ENCODE measurements at regions not wholly inside any gene's neighbourhood (a gene's known extent, or its start where the extent isn't known, plus 50 kb on each side); places are given as distances from the start of the nearest gene placed in this dataset.

DNA sequence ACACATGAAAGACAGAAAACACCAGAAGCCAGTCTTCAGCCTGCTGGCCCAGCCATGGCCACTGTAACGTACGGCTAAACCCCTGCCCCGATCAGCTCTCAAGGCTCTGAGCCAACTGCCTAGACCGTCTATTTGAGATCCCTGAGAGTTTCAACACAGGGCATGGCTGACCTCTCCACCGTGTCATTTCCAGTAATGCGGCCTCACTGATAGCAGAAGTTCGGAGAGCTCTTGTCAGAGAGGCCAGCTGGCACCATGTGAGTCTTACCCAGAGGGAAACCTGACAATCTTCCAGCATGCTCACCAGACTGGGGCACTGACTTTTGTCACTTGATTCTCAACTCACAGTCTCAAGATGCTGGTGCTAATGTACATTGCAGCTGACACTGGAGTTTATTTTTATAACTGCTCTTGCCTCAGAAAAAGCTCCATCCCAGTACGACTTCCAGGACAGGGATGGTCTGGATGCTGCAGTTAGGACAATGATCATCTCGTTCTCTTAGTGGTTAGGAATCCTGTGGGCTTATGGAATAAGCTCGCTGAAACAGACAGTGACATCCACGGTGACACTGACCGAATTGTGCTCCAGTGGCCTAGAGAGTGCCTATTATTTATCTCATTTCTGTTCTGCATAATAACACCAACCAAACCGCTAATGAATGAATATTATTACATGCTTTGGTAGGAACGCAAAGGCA is 372.7 kb downstream of the ICE1 start:
- no peak for TF ChIP-seq TCF12 (IDR thresholded peaks at IDR 0.05; ENCODE audit: low read depth)
- TF ChIP-seq, protein P1, sequence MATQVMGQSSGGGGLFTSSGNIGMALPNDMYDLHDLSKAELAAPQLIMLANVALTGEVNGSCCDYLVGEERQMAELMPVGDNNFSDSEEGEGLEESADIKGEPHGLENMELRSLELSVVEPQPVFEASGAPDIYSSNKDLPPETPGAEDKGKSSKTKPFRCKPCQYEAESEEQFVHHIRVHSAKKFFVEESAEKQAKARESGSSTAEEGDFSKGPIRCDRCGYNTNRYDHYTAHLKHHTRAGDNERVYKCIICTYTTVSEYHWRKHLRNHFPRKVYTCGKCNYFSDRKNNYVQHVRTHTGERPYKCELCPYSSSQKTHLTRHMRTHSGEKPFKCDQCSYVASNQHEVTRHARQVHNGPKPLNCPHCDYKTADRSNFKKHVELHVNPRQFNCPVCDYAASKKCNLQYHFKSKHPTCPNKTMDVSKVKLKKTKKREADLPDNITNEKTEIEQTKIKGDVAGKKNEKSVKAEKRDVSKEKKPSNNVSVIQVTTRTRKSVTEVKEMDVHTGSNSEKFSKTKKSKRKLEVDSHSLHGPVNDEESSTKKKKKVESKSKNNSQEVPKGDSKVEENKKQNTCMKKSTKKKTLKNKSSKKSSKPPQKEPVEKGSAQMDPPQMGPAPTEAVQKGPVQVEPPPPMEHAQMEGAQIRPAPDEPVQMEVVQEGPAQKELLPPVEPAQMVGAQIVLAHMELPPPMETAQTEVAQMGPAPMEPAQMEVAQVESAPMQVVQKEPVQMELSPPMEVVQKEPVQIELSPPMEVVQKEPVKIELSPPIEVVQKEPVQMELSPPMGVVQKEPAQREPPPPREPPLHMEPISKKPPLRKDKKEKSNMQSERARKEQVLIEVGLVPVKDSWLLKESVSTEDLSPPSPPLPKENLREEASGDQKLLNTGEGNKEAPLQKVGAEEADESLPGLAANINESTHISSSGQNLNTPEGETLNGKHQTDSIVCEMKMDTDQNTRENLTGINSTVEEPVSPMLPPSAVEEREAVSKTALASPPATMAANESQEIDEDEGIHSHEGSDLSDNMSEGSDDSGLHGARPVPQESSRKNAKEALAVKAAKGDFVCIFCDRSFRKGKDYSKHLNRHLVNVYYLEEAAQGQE (IDR thresholded peaks at IDR 0.05; ENCODE audit: low read depth): no peak
- TF ChIP-seq NFIC (IDR thresholded peaks at IDR 0.05): no peak
- TF ChIP-seq EP300 (IDR thresholded peaks at IDR 0.05; ENCODE audit: borderline replicate concordance): no peak
- TF ChIP-seq CREB1 (IDR thresholded peaks at IDR 0.05; ENCODE audit: low read depth): no peak
- TF ChIP-seq RAD21 (IDR thresholded peaks at IDR 0.05; ENCODE audit: low read depth): no peak
- no peak for TF ChIP-seq YY1 (IDR thresholded peaks at IDR 0.05; ENCODE audit: low read depth)
- TF ChIP-seq EGR1 (IDR thresholded peaks at IDR 0.05): no peak
- no peak for TF ChIP-seq FOXM1 (IDR thresholded peaks at IDR 0.05; ENCODE audit: borderline replicate concordance, low read depth)
- TF ChIP-seq, protein P2, sequence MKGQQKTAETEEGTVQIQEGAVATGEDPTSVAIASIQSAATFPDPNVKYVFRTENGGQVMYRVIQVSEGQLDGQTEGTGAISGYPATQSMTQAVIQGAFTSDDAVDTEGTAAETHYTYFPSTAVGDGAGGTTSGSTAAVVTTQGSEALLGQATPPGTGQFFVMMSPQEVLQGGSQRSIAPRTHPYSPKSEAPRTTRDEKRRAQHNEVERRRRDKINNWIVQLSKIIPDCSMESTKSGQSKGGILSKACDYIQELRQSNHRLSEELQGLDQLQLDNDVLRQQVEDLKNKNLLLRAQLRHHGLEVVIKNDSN (IDR thresholded peaks at IDR 0.05): no peak
- TF ChIP-seq CEBPB (IDR thresholded peaks at IDR 0.05): no peak

DNA sequence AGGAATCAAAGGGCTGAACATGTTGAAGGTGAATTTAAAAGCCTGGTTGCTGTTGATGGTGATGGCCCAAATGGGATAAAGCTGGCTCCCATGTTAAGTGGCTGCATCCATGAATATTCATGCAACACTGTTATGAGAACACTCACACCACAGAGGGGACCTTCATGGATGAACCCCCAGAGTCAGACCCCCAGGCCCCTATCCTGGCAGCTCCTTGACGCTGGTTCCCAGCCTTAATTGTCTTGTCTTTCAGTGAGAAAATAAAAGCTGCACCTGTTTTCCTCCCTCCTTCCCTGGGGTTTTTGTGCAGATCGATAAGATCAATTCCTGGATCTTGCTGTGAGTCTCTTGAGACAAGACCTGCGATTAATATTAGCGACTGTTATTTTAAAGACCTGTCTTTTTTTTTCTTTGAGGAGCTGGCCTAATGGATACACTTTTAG is 371.7 kb downstream of the ICE1 start:
- TF ChIP-seq TEAD4 (IDR thresholded peaks at IDR 0.05) (no peak), NFIC (IDR thresholded peaks at IDR 0.05) (no peak), EGR1 (IDR thresholded peaks at IDR 0.05) (no peak), TAF1 (IDR thresholded peaks at IDR 0.05; ENCODE audit: low read depth) (no peak), ZBTB7A (IDR thresholded peaks at IDR 0.05; ENCODE audit: low read depth) (no peak), EP300 (IDR thresholded peaks at IDR 0.05; ENCODE audit: borderline replicate concordance) (no peak), CEBPB (IDR thresholded peaks at IDR 0.05) (no peak), TCF12 (IDR thresholded peaks at IDR 0.05; ENCODE audit: low read depth) (no peak), RAD21 (IDR thresholded peaks at IDR 0.05; ENCODE audit: low read depth) (no peak), FOXM1 (IDR thresholded peaks at IDR 0.05; ENCODE audit: borderline replicate concordance, low read depth) (no peak), YY1 (IDR thresholded peaks at IDR 0.05; ENCODE audit: low read depth) (no peak), CREB1 (IDR thresholded peaks at IDR 0.05; ENCODE audit: low read depth) (no peak)
- TF ChIP-seq, protein P1 (IDR thresholded peaks at IDR 0.05; ENCODE audit: low read depth): no peak
- TF ChIP-seq, protein P2 (IDR thresholded peaks at IDR 0.05): no peak
- TF ChIP-seq, protein P3, sequence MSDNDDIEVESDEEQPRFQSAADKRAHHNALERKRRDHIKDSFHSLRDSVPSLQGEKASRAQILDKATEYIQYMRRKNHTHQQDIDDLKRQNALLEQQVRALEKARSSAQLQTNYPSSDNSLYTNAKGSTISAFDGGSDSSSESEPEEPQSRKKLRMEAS (IDR thresholded peaks at IDR 0.05): no peak

DNA sequence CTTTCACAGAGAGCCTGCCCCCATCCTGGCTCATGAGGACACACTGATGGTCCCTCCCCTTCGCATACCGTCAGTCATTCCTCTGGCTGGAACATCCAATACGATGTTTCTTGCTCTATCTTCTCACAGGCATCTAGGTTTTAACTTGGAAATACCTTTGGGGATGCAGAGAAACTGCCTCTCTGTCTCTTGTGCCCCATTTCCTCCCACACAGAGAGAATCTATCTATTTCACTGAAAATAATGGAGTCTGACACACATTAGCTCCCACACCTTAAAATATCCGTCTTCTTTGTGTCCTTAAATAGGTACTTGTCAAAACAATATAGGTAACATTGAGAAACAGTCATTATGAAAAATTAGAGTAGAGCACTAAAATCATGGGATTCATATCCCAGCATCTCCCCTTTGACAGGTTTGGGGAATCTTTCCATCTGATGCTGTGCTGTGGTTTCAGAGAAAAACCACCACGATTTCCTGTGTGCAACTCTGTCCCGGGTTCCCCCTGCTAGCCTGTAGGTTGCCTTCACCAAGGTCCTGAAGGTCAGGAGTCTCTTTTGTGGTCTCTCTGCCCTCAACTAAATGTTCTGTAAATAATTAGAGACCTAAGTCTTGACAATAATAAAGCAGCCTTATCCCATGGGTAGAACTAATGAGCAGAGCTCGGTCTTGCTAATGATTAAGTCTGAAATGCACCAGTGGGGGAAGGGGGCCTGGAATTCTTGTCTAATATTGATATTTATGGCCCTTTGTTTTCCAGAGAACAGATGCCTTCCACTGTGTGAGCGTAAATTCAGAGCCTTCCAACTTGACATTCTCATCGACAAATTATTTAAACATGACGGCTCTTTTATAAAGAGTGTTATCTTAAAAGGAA is 371.0 kb downstream of the ICE1 start:
- TF ChIP-seq TEAD4 (IDR thresholded peaks at IDR 0.05): no peak
- TF ChIP-seq, protein P2 (IDR thresholded peaks at IDR 0.05): no peak
- TF ChIP-seq CREB1 (IDR thresholded peaks at IDR 0.05; ENCODE audit: low read depth): no peak
- TF ChIP-seq EGR1 (IDR thresholded peaks at IDR 0.05): no peak
- TF ChIP-seq FOXM1 (IDR thresholded peaks at IDR 0.05; ENCODE audit: borderline replicate concordance, low read depth): no peak
- TF ChIP-seq, protein P1 (IDR thresholded peaks at IDR 0.05; ENCODE audit: low read depth): no peak
- TF ChIP-seq, protein P3 (IDR thresholded peaks at IDR 0.05): no peak
- no peak for TF ChIP-seq RAD21 (IDR thresholded peaks at IDR 0.05; ENCODE audit: low read depth)
- TF ChIP-seq EP300 (IDR thresholded peaks at IDR 0.05; ENCODE audit: borderline replicate concordance): no peak
- no peak for TF ChIP-seq ZBTB7A (IDR thresholded peaks at IDR 0.05; ENCODE audit: low read depth)
- no peak for TF ChIP-seq CEBPB (IDR thresholded peaks at IDR 0.05)
- TF ChIP-seq TCF12 (IDR thresholded peaks at IDR 0.05; ENCODE audit: low read depth): no peak
- TF ChIP-seq YY1 (IDR thresholded peaks at IDR 0.05; ENCODE audit: low read depth): no peak
- TF ChIP-seq NFIC (IDR thresholded peaks at IDR 0.05): no peak
- no peak for TF ChIP-seq TAF1 (IDR thresholded peaks at IDR 0.05; ENCODE audit: low read depth)
